Activated CD4-positive, alpha-beta T cell treated with anti-CD3 and anti-CD28 coated beads, Interleukin-2, amount 10 ng/mL, durations not matched to agents 7 days and 5 days (primary cell): ENCODE measurements at regions not wholly inside any gene's neighbourhood (a gene's known extent, or its start where the extent isn't known, plus 50 kb on each side); places are given as distances from the start of the nearest gene placed in this dataset.
A peak's percentile ranks its signal among the peaks of the same experiment; 100 is the strongest.
"Not testable (repeated sequence)": the region's sequence is repeated elsewhere in the genome, so short reads cannot be mapped to it uniquely, and the experiment has no call there.

Experiments
- CTCF ChIA-PET: fragments of 350-600 bp; sonication (Branson Sonifier 250); formaldehyde crosslinking; loops from one replicate; lab custom pipeline; 2021; ENCODE audit warnings: antibody characterized with exemption; lab: Charles Lee
- POLR2A ChIA-PET: fragments of 350-600 bp; sonication (Branson Sonifier 250); formaldehyde crosslinking; loops from one replicate; lab custom pipeline; 2021; ENCODE audit warnings: antibody characterized with exemption; lab: Charles Lee
- DNase-seq: peaks from one replicate; pipeline ENCODE4 v3.0.0-alpha.2; 2020
- H3K27ac Mint-ChIP-seq: one replicate; pipeline ENCODE4 v1.8.0; 2021; ENCODE audit warnings: mild to moderate bottlenecking, moderate library complexity, mixed read lengths
- H3K27me3 Mint-ChIP-seq: one replicate; pipeline ENCODE4 v1.8.0; 2021; ENCODE audit warnings: mixed read lengths
- H3K36me3 Mint-ChIP-seq: one replicate; pipeline ENCODE4 v1.8.0; 2021; ENCODE audit warnings: low read depth, mixed read lengths
- H3K4me1 Mint-ChIP-seq: one replicate; pipeline ENCODE4 v1.8.0; 2021; ENCODE audit warnings: mixed read lengths
- H3K4me3 Mint-ChIP-seq: one replicate; pipeline ENCODE4 v1.8.0; 2021; ENCODE audit warnings: mild to moderate bottlenecking, moderate library complexity, mixed read lengths
- H3K9me3 Mint-ChIP-seq: one replicate; pipeline ENCODE4 v1.8.0; 2021; ENCODE audit warnings: mixed read lengths

- H3K27ac Mint-ChIP-seq, H3K36me3 Mint-ChIP-seq, H3K27me3 Mint-ChIP-seq, H3K9me3 Mint-ChIP-seq, DNase-seq, H3K4me3 Mint-ChIP-seq, POLR2A ChIA-PET, CTCF ChIA-PET: not testable (repeated sequence)
- H3K4me1 Mint-ChIP-seq = peaks cover 17% of the 10 kb centered on the region
Observed at GRCh38 chr14:105699706-105700105, 173.3 kb downstream of the TMEM121 start.

GRCh38 chr14:105700146-105700545, 173.8 kb downstream of the TMEM121 start:
- DNase-seq, H3K9me3 Mint-ChIP-seq, H3K36me3 Mint-ChIP-seq, H3K4me3 Mint-ChIP-seq, H3K27ac Mint-ChIP-seq, POLR2A ChIA-PET, H3K27me3 Mint-ChIP-seq, CTCF ChIA-PET: not testable (repeated sequence)
- peaks cover 17% of the 10 kb centered on the region for H3K4me1 Mint-ChIP-seq

GRCh38 chr14:105700622-105701288, 174.4 kb downstream of the TMEM121 start:
- ChIA-PET POLR2A (no interaction called here), CTCF (no interaction called here)
- no peak for DNase-seq
- Mint-ChIP-seq H3K9me3 (no peaks in the 10 kb centered on the region), H3K27ac (no peak overlapping the region), H3K4me3 (no peak overlapping the region), H3K4me1 (peaks cover 14% of the 10 kb centered on the region), H3K36me3 (no peaks in the 10 kb centered on the region), H3K27me3 (no peaks in the 10 kb centered on the region)

- ChIA-PET CTCF (no interaction called here), POLR2A (no interaction called here)
- Mint-ChIP-seq H3K9me3 (no peaks in the 10 kb centered on the region), H3K27ac (peak overlapping the region; percentile 0), H3K27me3 (no peaks in the 10 kb centered on the region), H3K4me3 (no peak overlapping the region), H3K36me3 (no peaks in the 10 kb centered on the region), H3K4me1 (peaks cover 14% of the 10 kb centered on the region)
- DNase-seq = no peak
Observed at GRCh38 chr14:105701456-105702274, 175.3 kb downstream of the TMEM121 start.

DNA sequence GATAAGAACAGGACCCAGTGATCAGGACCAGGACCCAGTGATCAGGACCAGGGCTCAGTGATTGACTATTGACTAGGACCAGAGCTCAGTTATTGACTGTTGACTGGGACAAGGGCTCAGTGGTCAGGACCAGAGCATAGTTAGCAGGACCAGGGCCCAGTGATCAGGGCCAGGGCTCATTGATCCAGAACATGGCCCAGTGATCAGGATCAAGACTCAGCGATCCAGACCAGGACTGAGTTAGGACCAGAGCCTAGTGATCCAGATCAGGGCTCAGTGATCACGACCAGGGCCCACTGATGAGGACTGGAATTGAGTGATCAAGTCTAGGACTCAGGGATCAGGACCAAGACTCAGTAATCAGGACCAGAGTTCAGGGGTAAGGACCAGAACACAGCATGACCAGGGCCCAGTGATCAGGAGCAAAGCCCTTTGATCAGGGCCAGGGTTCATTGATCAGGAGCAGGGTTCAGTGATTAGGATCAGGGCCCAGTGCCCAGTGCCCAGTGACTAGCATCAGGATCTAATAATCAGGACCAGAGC, 176.0 kb downstream of the TMEM121 start:
- no peaks in the 10 kb centered on the region for H3K27me3 Mint-ChIP-seq
- no peaks in the 10 kb centered on the region for H3K36me3 Mint-ChIP-seq
- ChIA-PET POLR2A (no interaction called here), CTCF (no interaction called here)
- no peak overlapping the region for H3K4me3 Mint-ChIP-seq
- H3K4me1 Mint-ChIP-seq = peaks cover 14% of the 10 kb centered on the region
- H3K9me3 Mint-ChIP-seq = no peaks in the 10 kb centered on the region
- DNase-seq = no peak
- no peak overlapping the region for H3K27ac Mint-ChIP-seq

DNA sequence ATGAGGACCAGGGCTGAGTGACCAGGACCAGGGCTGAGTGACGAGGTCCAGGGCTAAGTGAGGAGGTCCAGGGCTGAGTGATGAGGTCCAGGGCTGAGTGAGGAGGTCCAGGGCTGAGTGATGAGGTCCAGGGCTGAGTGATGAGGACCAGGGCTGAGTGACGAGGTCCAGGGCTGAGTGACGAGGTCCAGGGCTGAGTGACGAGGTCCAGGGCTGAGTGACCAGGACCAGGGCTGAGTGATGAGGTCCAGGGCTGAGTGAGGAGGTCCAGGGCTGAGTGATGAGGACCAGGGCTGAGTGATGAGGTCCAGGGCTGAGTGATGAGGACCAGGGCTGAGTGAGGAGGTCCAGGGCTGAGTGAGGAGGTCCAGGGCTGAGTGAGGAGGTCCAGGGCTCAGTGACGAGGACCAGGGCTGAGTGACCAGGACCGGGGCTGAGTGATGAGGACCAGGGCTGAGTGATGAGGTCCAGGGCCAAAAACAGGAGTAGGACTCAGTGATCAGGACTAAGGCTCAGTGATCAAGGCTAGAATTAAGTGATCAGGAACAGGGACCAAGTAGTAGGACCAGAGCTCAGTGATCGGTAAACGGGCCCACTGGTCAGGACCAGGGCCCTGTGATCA, 176.8 kb downstream of the TMEM121 start:
- H3K27ac Mint-ChIP-seq, POLR2A ChIA-PET, H3K27me3 Mint-ChIP-seq, H3K36me3 Mint-ChIP-seq, CTCF ChIA-PET, DNase-seq, H3K9me3 Mint-ChIP-seq, H3K4me3 Mint-ChIP-seq: not testable (repeated sequence)
- peaks cover 14% of the 10 kb centered on the region for H3K4me1 Mint-ChIP-seq

DNA sequence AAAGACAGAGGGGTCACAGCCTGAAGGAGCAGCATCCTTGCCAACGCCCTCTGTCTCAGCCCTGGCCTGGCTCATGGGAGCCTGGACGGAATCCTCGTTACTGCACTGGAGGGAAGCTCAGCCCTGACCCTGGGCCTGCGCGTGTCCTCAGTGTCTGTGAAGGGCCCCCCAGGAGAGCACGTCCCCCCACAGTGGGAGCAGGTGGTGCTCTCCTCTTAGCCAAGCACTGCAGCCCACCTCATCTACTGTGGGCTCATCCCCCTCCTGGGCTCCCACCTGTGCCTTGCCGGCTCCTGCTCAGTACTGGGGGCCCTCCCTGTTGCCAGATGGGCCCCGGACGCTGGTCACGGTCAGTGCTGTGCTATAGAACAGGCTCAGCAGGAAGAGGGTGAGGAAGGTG, 177.7 kb downstream of the TMEM121 start:
- H3K4me3 Mint-ChIP-seq, CTCF ChIA-PET, H3K27ac Mint-ChIP-seq, DNase-seq, H3K9me3 Mint-ChIP-seq, H3K36me3 Mint-ChIP-seq, POLR2A ChIA-PET, H3K27me3 Mint-ChIP-seq: not testable (repeated sequence)
- H3K4me1 Mint-ChIP-seq = peaks cover 14% of the 10 kb centered on the region

DNA sequence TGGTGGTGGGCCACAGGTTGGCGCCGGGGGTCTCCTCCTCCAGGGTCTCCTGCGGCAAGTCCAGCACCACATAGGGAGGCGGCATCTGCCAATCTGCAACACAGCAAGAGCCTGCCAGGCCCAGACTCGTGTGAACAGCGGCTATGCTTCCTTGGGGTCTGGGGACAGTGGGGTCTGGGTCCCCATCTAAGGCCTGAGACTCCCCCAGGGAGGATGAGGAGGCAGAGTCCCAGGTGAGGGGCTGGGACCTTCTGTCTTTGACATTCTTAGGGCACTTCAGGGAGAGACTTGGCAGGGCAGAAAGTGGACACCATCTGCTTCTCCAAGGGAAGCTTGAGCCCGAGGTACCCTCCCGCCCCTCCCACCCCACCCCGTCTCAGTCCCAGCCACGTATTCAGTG, 178.1 kb downstream of the TMEM121 start:
- H3K27ac Mint-ChIP-seq, H3K27me3 Mint-ChIP-seq, H3K36me3 Mint-ChIP-seq, H3K4me3 Mint-ChIP-seq, POLR2A ChIA-PET, H3K9me3 Mint-ChIP-seq, DNase-seq, CTCF ChIA-PET: not testable (repeated sequence)
- peaks cover 14% of the 10 kb centered on the region for H3K4me1 Mint-ChIP-seq

- H3K9me3 Mint-ChIP-seq, H3K4me3 Mint-ChIP-seq, H3K27ac Mint-ChIP-seq, CTCF ChIA-PET, H3K27me3 Mint-ChIP-seq, DNase-seq, POLR2A ChIA-PET, H3K36me3 Mint-ChIP-seq: not testable (repeated sequence)
- H3K4me1 Mint-ChIP-seq = peaks cover 13% of the 10 kb centered on the region
Observed at GRCh38 chr14:105705512-105705861, 179.1 kb downstream of the TMEM121 start.

- not testable (repeated sequence) for DNase-seq
Observed at GRCh38 chr14:105705862-105706700, 179.7 kb downstream of the TMEM121 start.

GRCh38 chr14:105706701-105707019, 180.3 kb downstream of the TMEM121 start:
- DNase-seq, H3K36me3 Mint-ChIP-seq, POLR2A ChIA-PET, H3K4me1 Mint-ChIP-seq, CTCF ChIA-PET, H3K27ac Mint-ChIP-seq, H3K27me3 Mint-ChIP-seq, H3K4me3 Mint-ChIP-seq, H3K9me3 Mint-ChIP-seq: not testable (repeated sequence)

More at GRCh38 chr14:105705862-105706700, 179.7 kb downstream of the TMEM121 start:
- H3K4me1 Mint-ChIP-seq, CTCF ChIA-PET, H3K9me3 Mint-ChIP-seq, H3K4me3 Mint-ChIP-seq, H3K36me3 Mint-ChIP-seq, POLR2A ChIA-PET, H3K27me3 Mint-ChIP-seq, H3K27ac Mint-ChIP-seq: not testable (repeated sequence)

- POLR2A ChIA-PET, H3K4me1 Mint-ChIP-seq, H3K9me3 Mint-ChIP-seq, CTCF ChIA-PET, H3K27me3 Mint-ChIP-seq, DNase-seq, H3K27ac Mint-ChIP-seq, H3K36me3 Mint-ChIP-seq, H3K4me3 Mint-ChIP-seq: not testable (repeated sequence)
Observed at GRCh38 chr14:105707099-105707498, 180.7 kb downstream of the TMEM121 start.

- POLR2A ChIA-PET, H3K4me3 Mint-ChIP-seq, H3K27ac Mint-ChIP-seq, H3K9me3 Mint-ChIP-seq, H3K27me3 Mint-ChIP-seq, DNase-seq, H3K36me3 Mint-ChIP-seq, H3K4me1 Mint-ChIP-seq, CTCF ChIA-PET: not testable (repeated sequence)
Observed at GRCh38 chr14:105707723-105708151, 181.4 kb downstream of the TMEM121 start.
